NT2/D1 (cell line): ENCODE measurements at regions not wholly inside any gene's neighbourhood (a gene's known extent, or its start where the extent isn't known, plus 50 kb on each side); places are given as distances from the start of the nearest gene placed in this dataset.
"Not testable (repeated sequence)": the region's sequence is repeated elsewhere in the genome, so short reads cannot be mapped to it uniquely, and the experiment has no call there.

Experiments used
- DNase-seq: peaks from one replicate; pipeline ENCODE4 v3.0.0-alpha.2; 2011; ENCODE audit warnings: low read depth, low spot score
- H3K27me3 ChIP-seq: 2 replicates; pipeline ENCODE4 v1.6.0; 2011; ENCODE audit warnings: mild to moderate bottlenecking; ENCODE audit not compliant: insufficient read length, insufficient read depth
- H3K36me3 ChIP-seq: 2 replicates; pipeline ENCODE4 v1.6.1; 2011; ENCODE audit warnings: mild to moderate bottlenecking, low read length, mixed read lengths; ENCODE audit not compliant: insufficient read depth, insufficient read length
- H3K4me1 ChIP-seq: 2 replicates; pipeline ENCODE4 v1.5.1; 2011; ENCODE audit not compliant: insufficient read depth, insufficient read length
- H3K4me3 ChIP-seq: 2 replicates; pipeline ENCODE4 v1.5.1; 2011; ENCODE audit warnings: low read depth; ENCODE audit not compliant: insufficient read length
- H3K9ac ChIP-seq: 2 replicates; pipeline ENCODE4 v1.6.0; 2011; ENCODE audit warnings: low read depth; ENCODE audit not compliant: insufficient read length
- H3K9me3 ChIP-seq: 2 replicates; pipeline ENCODE4 v1.5.1; 2011; ENCODE audit warnings: mild to moderate bottlenecking, low read length; ENCODE audit not compliant: insufficient read depth

DNA sequence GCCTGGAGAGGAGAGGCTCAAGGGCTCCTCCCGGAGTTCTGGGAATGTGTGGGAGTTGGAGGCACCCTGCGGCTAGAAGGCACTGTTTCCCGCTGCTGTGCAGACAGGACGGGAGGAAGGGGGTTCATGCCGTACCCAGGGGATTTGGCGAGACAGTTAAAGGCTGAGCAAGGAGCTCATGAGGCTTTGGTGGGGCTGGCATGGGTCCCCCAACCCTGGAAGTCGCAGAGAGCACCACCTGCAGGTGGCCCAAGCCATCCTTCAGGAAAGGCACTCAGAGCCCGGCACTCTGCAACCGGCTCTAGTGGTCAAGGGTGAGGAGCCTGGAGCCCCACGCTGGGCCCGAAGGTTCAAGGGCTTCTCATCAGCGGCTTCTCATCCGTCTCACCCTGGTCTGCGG, 138.2 kb downstream of the NPIPB11 start:
- H3K4me1 ChIP-seq, H3K4me3 ChIP-seq, H3K27me3 ChIP-seq, H3K9ac ChIP-seq, H3K36me3 ChIP-seq, DNase-seq, H3K9me3 ChIP-seq: not testable (repeated sequence)

GRCh38 chr16:29267891-29268290, 138.6 kb downstream of the NPIPB11 start:
- H3K9ac ChIP-seq, H3K4me3 ChIP-seq, DNase-seq, H3K4me1 ChIP-seq, H3K27me3 ChIP-seq, H3K9me3 ChIP-seq, H3K36me3 ChIP-seq: not testable (repeated sequence)

- H3K4me1 ChIP-seq, H3K9ac ChIP-seq, H3K4me3 ChIP-seq: not testable (repeated sequence)
Measured at GRCh38 chr16:29267055-29267619, 139.4 kb downstream of the NPIPB11 start.

DNA sequence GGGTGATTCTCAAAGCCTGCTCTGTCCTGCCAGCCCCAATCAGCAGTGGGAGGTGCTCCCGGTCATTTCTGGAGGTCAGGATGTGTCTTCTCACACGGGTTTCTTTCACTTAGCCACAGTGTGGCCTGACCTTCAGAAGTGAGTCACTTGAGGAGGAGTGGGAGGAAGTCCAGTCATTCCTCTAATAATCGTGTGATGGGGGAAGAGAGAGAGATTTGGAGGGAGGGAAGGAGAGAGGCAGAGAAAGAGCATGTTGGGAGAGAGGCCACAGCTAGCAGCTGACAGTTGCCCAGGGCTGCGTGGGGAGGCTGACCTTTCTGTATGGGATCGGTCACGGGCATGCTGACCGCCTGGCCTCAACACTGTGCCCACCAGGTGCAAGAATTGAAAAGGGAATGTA, 139.9 kb downstream of the NPIPB11 start:
- not testable (repeated sequence) for H3K27me3 ChIP-seq, H3K9ac ChIP-seq, H3K36me3 ChIP-seq, DNase-seq, H3K4me1 ChIP-seq, H3K4me3 ChIP-seq, H3K9me3 ChIP-seq

More at GRCh38 chr16:29267055-29267619, 139.4 kb downstream of the NPIPB11 start:
- H3K9me3 ChIP-seq, H3K36me3 ChIP-seq, DNase-seq, H3K27me3 ChIP-seq: not testable (repeated sequence)

DNA sequence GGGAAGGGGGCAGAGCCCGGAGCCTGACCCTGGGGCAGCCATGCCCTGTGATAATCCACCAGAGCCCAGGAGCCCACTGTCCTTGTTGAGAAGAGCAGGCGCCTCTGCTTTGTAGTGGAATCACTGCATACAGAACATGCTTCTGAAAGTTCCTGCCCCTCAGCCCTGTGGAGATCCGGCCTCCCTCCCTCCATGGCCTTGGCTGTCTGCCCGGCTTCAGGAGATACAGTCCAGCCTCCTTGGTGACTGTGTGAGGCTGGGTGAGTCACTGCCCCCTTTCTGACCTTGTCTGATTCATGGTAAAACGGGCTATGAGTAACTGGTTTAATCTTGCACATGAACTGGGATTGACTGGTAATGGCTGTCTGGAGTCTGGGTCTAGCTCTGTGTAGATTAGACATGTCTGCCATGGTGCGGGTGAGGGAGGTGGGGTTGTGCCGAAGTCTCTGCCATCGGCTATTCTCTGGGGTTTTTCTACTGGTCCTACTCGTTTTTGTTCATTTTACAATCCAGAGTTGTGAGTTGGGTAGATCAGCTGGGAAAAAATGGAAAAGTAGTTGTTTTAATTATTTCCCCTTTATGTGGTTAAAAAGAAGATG, 141.2 kb downstream of the NPIPB11 start:
- H3K4me1 ChIP-seq, DNase-seq, H3K36me3 ChIP-seq, H3K9ac ChIP-seq, H3K9me3 ChIP-seq, H3K4me3 ChIP-seq, H3K27me3 ChIP-seq: not testable (repeated sequence)

DNA sequence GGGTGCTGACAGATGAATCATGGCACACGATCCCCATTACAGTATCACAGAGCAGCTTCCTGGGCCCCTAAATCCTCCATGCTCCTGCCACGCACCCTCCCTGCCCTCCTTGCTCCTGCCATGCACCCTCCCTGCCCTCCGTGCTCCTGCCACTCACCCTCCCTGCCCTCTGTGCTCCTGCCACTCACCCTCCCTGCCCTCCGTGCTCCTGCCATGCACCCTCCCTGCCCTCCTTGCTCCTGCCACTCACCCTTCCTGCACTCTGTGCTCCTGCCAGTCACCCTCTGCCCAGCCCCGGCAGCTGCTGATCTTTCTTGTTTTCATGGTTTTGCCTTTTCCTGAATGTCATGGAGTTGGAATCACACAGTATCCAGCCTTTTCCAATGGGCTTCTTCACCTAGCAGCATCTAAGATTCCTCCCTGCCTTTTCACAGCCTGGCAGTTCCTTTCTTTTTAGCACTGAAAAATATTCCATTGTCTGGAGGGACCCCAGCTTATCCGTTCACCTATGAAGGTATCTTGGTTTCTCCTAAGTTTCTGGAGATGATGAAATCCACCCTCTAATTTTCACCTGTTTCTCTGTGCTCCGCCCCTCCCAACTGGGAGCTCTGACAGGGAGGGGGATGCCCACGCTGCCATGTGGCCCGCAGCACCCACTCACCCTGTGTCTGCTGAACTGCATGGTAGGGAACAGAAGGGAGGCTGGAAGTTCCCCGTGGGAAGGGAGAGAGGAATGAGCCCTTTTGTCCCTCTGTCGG, 142.3 kb downstream of the NPIPB11 start:
- not testable (repeated sequence) for DNase-seq, H3K9me3 ChIP-seq, H3K4me3 ChIP-seq, H3K4me1 ChIP-seq, H3K36me3 ChIP-seq, H3K27me3 ChIP-seq, H3K9ac ChIP-seq

- not testable (repeated sequence) for H3K36me3 ChIP-seq, H3K9me3 ChIP-seq, DNase-seq, H3K4me1 ChIP-seq, H3K9ac ChIP-seq, H3K4me3 ChIP-seq, H3K27me3 ChIP-seq
Measured at GRCh38 chr16:29262725-29263124, 143.8 kb downstream of the NPIPB11 start.

- not testable (repeated sequence) for H3K4me3 ChIP-seq, H3K27me3 ChIP-seq, DNase-seq, H3K9ac ChIP-seq, H3K9me3 ChIP-seq, H3K4me1 ChIP-seq, H3K36me3 ChIP-seq
Measured at GRCh38 chr16:29261427-29262248, 144.9 kb downstream of the NPIPB11 start.

DNA sequence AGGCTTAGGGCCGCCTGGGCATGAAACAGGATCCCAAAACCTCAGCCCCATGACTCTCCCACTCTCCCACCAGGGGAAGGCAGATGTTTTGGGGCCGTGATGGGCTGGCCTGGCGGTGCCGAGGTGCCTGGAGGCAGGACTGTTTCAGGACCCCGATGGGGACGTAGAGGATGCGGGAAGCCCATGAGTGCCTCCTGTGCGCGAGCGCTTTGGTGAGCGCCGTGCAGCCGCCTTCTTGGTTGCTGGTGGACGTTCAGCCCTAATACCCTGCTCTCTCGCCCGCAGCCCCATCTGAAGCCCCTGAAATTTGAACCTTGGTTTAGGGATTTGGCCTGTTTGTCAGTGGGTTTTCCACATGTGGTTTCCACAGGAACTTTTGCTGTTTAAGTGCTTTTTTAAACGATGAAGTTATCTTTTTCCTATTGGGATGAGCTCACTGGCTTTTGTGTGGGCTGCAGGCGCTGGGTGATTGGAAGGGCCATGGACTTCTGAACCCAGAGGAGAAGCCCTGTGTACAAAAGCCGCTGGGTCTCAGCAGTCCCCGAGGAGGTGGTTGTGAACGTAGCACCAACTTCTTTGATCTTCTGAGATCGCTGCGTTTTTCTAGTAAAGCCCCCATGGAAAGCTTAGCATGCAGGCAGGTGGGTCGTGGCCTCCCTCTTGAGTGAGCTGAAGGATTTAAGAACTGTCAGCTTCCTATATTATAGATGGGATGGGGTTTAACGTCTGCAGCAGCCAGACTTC, 145.7 kb downstream of the NPIPB11 start:
- H3K4me3 ChIP-seq, H3K9me3 ChIP-seq, DNase-seq, H3K4me1 ChIP-seq, H3K27me3 ChIP-seq, H3K9ac ChIP-seq, H3K36me3 ChIP-seq: not testable (repeated sequence)

DNA sequence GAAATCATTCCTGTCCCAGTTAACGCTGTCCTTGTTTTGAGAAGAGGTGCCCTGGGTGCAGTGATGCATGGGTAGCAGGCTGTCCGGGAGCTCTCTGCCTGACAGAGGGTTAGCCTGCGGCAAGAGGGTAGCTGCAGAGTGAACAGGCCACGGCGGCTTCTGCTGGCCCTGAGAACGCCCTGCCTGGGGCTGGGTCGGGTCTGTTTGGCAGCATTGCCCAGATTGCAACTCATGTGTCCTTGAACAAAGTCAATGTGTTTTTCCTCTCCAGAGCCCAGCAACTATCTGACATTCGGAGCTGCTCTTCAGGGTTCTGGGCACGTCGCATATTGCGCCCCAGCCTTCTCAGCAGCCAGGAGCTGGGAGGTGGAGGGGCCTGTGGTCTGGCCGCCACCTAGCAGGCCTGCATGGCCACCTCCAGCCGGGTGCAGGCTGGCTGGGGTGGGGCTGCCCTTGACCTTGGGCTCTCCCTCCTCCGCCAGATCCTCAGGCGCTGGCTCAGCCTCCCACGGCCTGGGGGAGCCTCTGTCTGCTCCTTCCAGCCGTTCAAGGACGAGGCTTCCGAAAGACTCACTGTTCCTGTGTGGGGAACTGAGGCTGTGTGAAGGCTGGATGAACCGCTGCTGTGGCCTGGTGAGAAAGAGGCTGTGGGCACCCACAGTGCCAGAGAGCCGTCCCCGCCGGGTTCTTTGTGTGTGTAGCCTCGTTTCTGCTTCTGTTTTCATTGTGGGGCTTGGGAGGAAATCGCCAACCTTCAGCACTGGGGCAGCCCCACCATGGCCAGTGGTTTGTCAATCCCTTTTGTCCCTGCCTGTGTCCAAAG, 146.7 kb downstream of the NPIPB11 start:
- H3K9me3 ChIP-seq, H3K9ac ChIP-seq, H3K4me1 ChIP-seq, H3K36me3 ChIP-seq, DNase-seq, H3K27me3 ChIP-seq, H3K4me3 ChIP-seq: not testable (repeated sequence)
